Esophagus muscularis mucosa (tissue), 3 donors: ENCODE measurements at regions not wholly inside any gene's neighbourhood (a gene's known extent, or its start where the extent isn't known, plus 50 kb on each side); places are given as distances from the start of the nearest gene placed in this dataset.

Experiments used
- CTCF ChIP-seq, 3 experiments: fragments of 200-600 bp in 2 of 3; fragments of 450-650 bp in 1 of 3; sonication (generic) in 2 of 3; IDR thresholded peaks; one replicate each; pipeline ENCODE4 v1.5.1; 2017 to 2019; ENCODE audit warnings: antibody characterized with exemption in 3 of 3, mild to moderate bottlenecking in 2 of 3, moderate library complexity in 1 of 3
- EP300 ChIP-seq: sonication (generic); formaldehyde crosslinking; IDR thresholded peaks from one replicate; pipeline ENCODE4 v1.6.1; 2017; ENCODE audit warnings: antibody characterized with exemption

- TF ChIP-seq CTCF (IDR thresholded peaks at IDR 0.05), result no peak
- no peak for TF ChIP-seq EP300
Observed at GRCh38 chr16:85991856-85992255, 92.9 kb downstream of the IRF8 start.
